ENCODE measurements at regions not wholly inside any gene's neighbourhood (a gene's known extent, or its start where the extent isn't known, plus 50 kb on each side); places are given as distances from the start of the nearest gene placed in this dataset.

DNA sequence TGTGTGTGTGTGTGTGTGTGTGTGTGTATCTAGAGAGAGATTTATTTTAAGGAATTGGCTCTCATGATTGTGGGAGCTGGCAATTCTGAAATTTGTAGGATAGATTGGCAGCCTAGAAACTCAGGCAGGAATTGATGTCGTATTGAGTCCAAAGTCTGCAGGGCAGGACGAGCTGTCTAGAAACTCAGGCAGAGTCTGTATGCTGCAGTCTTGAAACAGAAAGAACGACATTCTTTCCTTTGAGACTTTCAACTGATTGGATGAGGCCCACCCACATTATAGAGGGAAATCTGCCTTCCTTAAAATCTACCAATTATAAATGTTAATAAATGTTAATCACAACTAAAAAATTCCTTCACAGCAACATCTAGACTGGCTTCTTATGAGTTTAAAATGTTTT is 436.6 kb upstream of the FANCL start:
- ATAC-seq (replicated peaks) (no peak), DNase-seq (no peak)
- Mint-ChIP-seq H3K36me3 (ENCODE audit: insufficient read depth) (no peaks in the 10 kb centered on the region), H3K27me3 (no peaks in the 10 kb centered on the region), H3K4me3 (no peak overlapping the region), H3K4me1 (ENCODE audit: low read depth in 2 of 2) (no peaks in the 10 kb centered on the region), H3K27ac (no peak overlapping the region), H3K9me3 (no peaks in the 10 kb centered on the region)

DNA sequence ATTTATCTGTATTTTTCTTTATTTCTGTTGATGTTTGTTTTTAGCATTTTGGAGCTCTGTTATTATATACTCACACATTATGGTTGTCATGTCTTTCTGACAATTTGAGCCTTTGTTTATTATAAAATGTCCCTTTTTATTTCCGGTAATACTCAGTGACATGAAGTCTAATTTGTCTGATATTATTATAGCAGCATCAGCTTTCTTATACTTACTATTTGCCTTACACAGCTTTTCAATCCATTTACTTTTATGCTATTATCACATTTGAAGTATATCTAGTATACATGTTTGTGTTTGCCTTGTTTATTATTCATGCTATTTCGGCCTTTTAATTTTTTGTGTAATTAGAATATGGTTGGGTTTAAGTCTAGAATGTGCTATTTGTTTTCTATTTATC is 430.6 kb upstream of the FANCL start:
- Mint-ChIP-seq H3K36me3 (ENCODE audit: insufficient read depth) (no peaks in the 10 kb centered on the region), H3K9me3 (peaks cover 0 to 10% of the 10 kb centered on the region in 2 donors), H3K4me3 (no peak overlapping the region), H3K4me1 (ENCODE audit: low read depth in 2 of 2) (no peaks in the 10 kb centered on the region), H3K27ac (no peak overlapping the region), H3K27me3 (no peaks in the 10 kb centered on the region)
- no peak for DNase-seq
- ATAC-seq (replicated peaks): no peak

DNA sequence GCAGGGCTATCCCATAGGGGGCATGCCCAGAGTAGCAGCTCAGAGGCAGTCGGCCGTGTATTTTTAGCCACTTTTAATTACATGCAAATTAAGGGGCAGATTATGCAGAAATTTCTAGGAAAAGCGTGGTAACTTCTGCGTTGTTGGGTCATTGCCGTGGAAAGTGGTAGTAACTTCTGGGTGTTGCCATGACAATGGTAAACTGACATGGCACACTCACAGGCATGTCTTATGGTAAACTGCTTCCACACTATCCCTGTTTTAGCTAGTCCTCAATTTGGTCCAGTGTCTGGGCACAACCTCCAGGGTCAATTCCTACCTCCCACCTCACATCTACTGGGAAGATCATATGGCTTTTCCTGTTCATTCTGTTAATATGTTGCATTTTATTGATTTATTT is 428.9 kb upstream of the FANCL start:
- peaks cover 0 to 11% of the 10 kb centered on the region in 2 donors for H3K9me3 Mint-ChIP-seq
- no peaks in the 10 kb centered on the region for H3K36me3 Mint-ChIP-seq (ENCODE audit: insufficient read depth)
- no peak for DNase-seq
- H3K27me3 Mint-ChIP-seq: no peaks in the 10 kb centered on the region
- H3K27ac Mint-ChIP-seq: no peak overlapping the region
- H3K4me3 Mint-ChIP-seq: no peak overlapping the region
- no peaks in the 10 kb centered on the region for H3K4me1 Mint-ChIP-seq (ENCODE audit: low read depth in 2 of 2)
- no peak for ATAC-seq (replicated peaks)

DNA sequence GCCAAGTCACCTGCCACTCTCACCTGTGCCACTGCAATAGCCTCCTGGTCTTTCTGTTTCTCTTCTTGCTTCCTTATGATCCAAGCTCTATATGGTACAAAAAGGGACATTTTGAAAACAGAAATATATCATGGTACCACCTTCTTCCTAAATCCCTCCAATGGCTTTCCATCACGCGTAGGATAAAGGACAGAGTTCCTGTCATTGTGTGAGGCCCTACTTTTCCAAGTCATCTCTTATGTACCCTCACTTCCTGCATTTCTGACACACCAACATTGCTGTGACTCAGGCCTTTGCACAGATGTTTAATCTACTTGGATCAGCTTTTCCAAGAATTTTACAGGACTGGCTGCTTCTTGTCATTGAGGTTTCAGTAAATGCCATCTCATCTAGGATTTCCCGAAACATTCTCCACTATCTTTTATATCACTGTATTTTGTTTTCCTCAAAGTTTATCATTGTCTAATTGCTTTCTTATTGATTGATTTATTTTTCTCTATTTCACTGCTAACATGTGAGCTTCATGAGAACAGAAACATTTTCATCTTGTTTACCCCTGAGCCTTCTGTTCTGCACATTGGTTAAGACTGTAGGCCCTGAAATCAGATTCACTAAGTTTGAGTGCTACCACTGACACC is 426.1 kb upstream of the FANCL start:
- no peaks in the 10 kb centered on the region for H3K27me3 Mint-ChIP-seq
- no peaks in the 10 kb centered on the region for H3K4me1 Mint-ChIP-seq (ENCODE audit: low read depth in 2 of 2)
- no peak for DNase-seq
- H3K27ac Mint-ChIP-seq: no peak overlapping the region
- no peak for ATAC-seq (replicated peaks)
- H3K4me3 Mint-ChIP-seq: no peak overlapping the region
- H3K36me3 Mint-ChIP-seq (ENCODE audit: insufficient read depth): no peaks in the 10 kb centered on the region
- H3K9me3 Mint-ChIP-seq: peaks cover 0 to 11% of the 10 kb centered on the region in 2 donors

DNA sequence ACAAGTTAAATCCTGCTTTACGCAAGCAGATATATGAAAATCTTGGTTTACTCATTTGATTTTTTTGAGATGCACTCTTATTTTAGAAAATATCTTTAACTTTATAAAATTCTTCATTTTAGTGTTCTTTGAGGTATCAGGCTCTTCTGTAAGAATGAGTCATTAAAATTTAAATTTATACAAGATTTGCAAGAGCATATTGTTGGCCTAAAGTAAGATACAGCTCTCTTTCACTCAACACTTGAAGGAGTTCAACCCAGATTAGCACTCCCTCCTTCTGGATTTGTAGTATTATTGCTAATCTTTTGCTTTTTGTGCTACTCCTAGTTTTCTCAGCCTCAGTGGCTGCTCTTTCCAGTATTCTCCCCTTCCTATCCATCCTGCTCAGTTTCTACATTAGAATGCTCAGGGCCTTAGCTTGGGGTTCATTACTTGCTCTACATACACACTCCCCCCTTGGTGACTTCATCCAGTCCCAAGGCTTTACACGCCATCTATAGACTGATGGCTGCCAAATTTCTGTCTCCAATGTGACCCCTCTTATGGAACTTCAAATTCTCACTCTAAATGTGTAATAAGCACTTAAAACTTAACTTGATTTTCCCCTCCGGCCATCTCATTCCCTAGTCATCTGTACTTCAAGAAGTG is 425.3 kb upstream of the FANCL start:
- ATAC-seq (replicated peaks) (no peak), DNase-seq (no peak)
- H3K36me3 Mint-ChIP-seq (ENCODE audit: insufficient read depth): no peaks in the 10 kb centered on the region

DNA sequence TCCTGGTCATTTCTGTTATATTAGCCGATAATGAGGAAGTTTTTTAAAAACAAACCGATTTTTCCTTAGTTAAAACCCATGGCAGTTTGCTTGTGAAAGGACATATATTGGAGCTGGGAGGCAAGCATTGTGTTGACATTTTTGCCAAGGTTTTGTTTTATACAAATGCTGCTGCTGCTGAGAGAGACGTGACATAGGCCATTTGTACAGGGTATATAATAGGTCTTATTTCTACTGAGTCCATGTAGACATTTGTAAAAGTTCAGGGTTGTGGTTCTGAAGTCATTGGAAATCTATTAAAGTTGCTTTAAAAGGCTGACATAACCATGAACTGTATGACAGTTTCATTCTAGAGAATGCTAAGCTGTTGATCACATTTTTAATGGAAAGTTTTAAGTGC is 424.0 kb upstream of the FANCL start:
- DNase-seq (no peak), ATAC-seq (replicated peaks) (no peak)
- Mint-ChIP-seq H3K4me1 (ENCODE audit: low read depth in 2 of 2) (no peaks in the 10 kb centered on the region), H3K4me3 (no peak overlapping the region), H3K27me3 (no peaks in the 10 kb centered on the region), H3K36me3 (ENCODE audit: insufficient read depth) (no peaks in the 10 kb centered on the region), H3K27ac (no peak overlapping the region), H3K9me3 (peaks cover 0 to 11% of the 10 kb centered on the region in 2 donors)

More for the DNA sequence above, 425.3 kb upstream of the FANCL start:
- H3K27ac Mint-ChIP-seq: no peak overlapping the region
- peaks cover 0 to 11% of the 10 kb centered on the region in 2 donors for H3K9me3 Mint-ChIP-seq
- no peaks in the 10 kb centered on the region for H3K27me3 Mint-ChIP-seq
- H3K4me3 Mint-ChIP-seq: no peak overlapping the region
- H3K4me1 Mint-ChIP-seq (ENCODE audit: low read depth in 2 of 2): no peaks in the 10 kb centered on the region

DNA sequence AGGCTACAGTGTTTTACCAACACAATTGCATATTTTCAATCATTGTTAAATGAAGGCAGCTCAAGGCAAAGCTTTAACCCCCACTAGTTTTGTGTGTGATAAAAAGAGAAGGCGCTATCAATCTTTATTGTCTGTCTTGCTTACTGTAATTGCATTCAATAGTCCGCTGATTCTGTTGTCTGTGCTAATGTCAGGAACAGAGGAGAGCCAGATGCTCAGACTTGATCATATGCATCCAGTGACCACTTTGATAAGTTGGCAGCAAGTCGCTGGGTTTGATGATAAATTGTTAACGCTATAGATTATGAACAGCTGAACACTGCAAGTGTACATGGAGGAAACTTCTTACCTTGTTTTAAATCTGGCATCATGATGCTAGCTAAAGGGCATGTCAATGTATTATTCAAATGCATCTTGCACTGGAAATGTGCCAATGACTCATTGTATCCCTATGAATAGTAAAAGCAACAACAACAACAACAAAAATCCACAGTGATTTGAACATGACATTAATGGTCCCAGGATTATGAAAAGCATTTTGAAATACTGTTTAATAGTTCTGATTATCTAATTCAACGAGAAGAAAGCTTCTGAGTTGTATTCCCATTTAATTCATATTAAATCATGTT is 423.5 kb upstream of the FANCL start:
- ATAC-seq (replicated peaks) (no peak), DNase-seq (no peak)
- Mint-ChIP-seq H3K27ac (no peak overlapping the region), H3K27me3 (no peaks in the 10 kb centered on the region), H3K4me3 (no peak overlapping the region), H3K4me1 (ENCODE audit: low read depth in 2 of 2) (no peaks in the 10 kb centered on the region), H3K36me3 (ENCODE audit: insufficient read depth) (no peaks in the 10 kb centered on the region), H3K9me3 (peaks cover 0 to 11% of the 10 kb centered on the region in 2 donors)

DNA sequence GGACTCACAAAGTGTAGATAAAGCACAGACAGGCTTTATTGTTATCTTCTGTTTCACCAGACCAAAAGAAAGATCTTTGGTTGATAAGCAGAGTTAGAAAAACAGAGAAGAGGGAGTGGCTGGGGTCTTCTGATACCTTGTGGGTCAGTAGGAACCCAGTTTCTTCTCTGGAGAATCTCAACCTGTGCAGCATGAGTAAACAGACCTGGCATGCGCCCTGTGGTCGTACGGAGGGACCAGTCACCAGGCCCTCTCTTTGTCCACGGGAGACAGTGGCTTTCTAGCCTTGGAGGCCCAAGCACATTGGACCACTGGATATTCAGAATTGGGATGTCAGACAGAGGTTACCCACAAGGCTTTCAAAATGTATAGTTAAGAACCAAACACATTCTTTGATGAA is 418.9 kb upstream of the FANCL start:
- Mint-ChIP-seq H3K4me3 (no peak overlapping the region), H3K4me1 (ENCODE audit: low read depth in 2 of 2) (no peaks in the 10 kb centered on the region), H3K36me3 (ENCODE audit: insufficient read depth) (no peaks in the 10 kb centered on the region), H3K27ac (no peak overlapping the region), H3K9me3 (peaks cover 0 to 1% of the 10 kb centered on the region in 2 donors), H3K27me3 (no peaks in the 10 kb centered on the region)
- ATAC-seq (replicated peaks) (no peak), DNase-seq (no peak)

DNA sequence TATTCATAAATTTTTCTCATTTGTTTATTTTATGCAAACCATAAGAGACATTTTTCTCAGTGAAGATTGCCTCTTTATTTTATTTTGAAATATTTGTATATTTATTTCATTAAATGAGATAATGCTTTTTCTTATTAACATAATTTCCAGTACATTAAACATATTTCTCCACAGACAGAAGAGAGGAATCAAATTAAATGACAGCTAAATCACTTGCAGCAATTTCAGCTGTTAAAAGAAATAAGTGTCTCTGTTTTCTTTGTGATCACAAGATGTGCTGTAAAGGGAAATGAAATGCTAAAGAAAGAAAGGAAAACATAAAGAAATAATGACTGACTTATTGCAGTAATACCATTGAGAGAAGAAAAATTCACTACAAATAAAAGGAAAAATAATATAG is 414.0 kb upstream of the FANCL start:
- no peak overlapping the region for H3K4me3 Mint-ChIP-seq
- no peaks in the 10 kb centered on the region for H3K27me3 Mint-ChIP-seq
- H3K27ac Mint-ChIP-seq: no peak overlapping the region
- no peaks in the 10 kb centered on the region for H3K36me3 Mint-ChIP-seq (ENCODE audit: insufficient read depth)
- no peak for ATAC-seq (replicated peaks)
- H3K4me1 Mint-ChIP-seq (ENCODE audit: low read depth in 2 of 2): no peaks in the 10 kb centered on the region
- no peak for DNase-seq
- H3K9me3 Mint-ChIP-seq: peaks cover 0 to 1% of the 10 kb centered on the region in 2 donors

DNA sequence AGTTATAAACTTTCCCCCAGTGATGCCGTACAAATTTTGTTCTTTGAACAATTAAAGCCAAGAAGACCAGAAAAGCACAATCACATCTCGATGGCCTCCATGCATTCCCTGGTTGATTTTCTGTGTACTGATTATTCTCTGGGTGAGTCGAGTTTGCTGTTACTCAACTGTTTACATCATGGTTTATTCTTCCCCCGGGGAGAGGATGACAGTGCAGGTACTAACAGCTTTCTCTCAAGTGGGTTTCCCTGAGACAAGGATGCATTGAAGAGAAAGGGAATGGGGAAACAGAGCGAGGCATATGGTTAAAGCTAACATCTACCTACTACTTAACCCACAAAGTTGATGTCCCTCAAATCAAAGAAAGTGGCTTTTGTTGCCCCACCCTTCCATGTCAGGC is 410.8 kb upstream of the FANCL start:
- ATAC-seq (replicated peaks) (no peak), DNase-seq (no peak)
- no peaks in the 10 kb centered on the region for H3K4me1 Mint-ChIP-seq (ENCODE audit: low read depth in 2 of 2)
- no peak overlapping the region for H3K4me3 Mint-ChIP-seq
- H3K36me3 Mint-ChIP-seq (ENCODE audit: insufficient read depth): no peaks in the 10 kb centered on the region
- H3K27me3 Mint-ChIP-seq: no peaks in the 10 kb centered on the region
- peaks cover 0 to 1% of the 10 kb centered on the region in 2 donors for H3K9me3 Mint-ChIP-seq
- H3K27ac Mint-ChIP-seq: no peak overlapping the region

DNA sequence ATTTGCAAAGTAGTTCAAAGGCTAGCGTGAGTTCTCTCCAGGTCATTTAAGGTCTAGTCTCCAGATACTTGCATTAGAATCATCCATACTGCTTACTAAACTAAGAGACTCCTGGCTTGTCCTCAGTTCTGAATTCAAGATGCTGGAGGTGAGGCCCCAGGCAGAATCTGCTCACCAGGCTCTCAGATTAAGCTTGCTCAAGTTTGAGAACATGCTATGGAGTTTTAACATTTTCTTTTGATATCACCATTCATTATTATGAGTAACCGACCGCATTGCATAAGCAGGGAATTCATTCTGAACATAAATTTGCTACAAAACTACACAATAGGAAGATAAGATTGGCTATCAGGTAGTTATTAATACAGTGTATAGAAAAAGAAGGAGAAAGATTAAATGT is 409.7 kb upstream of the FANCL start:
- H3K4me1 Mint-ChIP-seq (ENCODE audit: low read depth in 2 of 2): no peaks in the 10 kb centered on the region

DNA sequence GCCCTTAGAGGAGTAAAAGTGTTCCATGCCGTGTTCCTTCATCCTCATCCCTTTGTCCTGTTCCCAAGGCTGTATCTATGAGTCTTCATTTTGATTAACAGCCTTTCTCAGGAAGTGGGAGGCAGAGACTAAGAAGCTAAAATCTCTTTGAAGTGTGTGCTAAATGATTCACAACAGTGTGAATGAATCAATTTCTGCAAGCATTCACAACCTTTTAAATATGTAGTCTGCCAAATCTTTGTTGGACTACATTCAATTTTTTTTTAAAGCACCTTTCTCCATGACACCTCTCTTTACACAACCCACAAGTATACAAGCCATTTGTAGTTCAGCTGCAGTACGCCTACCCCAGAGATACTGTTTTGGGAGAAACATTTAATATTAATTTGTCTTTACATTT is 408.6 kb upstream of the FANCL start:
- H3K27me3 Mint-ChIP-seq: no peaks in the 10 kb centered on the region
- H3K4me1 Mint-ChIP-seq (ENCODE audit: low read depth in 2 of 2): no peaks in the 10 kb centered on the region
- no peaks in the 10 kb centered on the region for H3K9me3 Mint-ChIP-seq
- no peak overlapping the region for H3K4me3 Mint-ChIP-seq
- H3K27ac Mint-ChIP-seq: no peak overlapping the region
- no peak for ATAC-seq (replicated peaks)
- H3K36me3 Mint-ChIP-seq (ENCODE audit: insufficient read depth): no peaks in the 10 kb centered on the region
- no peak for DNase-seq

More for the DNA sequence above, 409.7 kb upstream of the FANCL start:
- Mint-ChIP-seq H3K27ac (no peak overlapping the region), H3K4me3 (no peak overlapping the region), H3K9me3 (no peaks in the 10 kb centered on the region), H3K27me3 (no peaks in the 10 kb centered on the region), H3K36me3 (ENCODE audit: insufficient read depth) (no peaks in the 10 kb centered on the region)
- ATAC-seq (replicated peaks) (no peak), DNase-seq (no peak)

DNA sequence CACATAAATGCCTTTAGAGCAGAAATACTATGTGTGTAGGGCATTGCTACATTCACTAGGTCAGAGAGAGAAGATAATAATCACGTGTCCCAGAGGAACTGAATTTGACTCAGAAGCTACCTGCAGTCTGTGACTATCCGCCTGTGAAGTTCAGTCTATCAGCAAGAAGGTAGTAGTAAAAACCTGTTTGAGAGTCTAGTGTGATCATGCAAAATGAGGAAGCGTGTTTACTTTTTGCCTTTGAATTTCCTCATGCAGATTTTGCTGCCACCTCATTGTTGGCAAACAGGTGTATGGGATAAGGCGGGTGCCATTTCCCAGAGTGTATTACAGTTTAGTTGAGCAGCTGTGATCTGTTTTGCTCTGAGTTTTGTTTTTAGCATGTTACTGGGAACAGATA is 403.9 kb upstream of the FANCL start:
- no peak overlapping the region for H3K27ac Mint-ChIP-seq
- no peaks in the 10 kb centered on the region for H3K27me3 Mint-ChIP-seq
- no peak overlapping the region for H3K4me3 Mint-ChIP-seq
- DNase-seq: no peak
- H3K36me3 Mint-ChIP-seq (ENCODE audit: insufficient read depth): no peaks in the 10 kb centered on the region
- ATAC-seq (replicated peaks): no peak
- no peaks in the 10 kb centered on the region for H3K4me1 Mint-ChIP-seq (ENCODE audit: low read depth in 2 of 2)
- H3K9me3 Mint-ChIP-seq: peaks cover 1 to 9% of the 10 kb centered on the region in 2 donors

DNA sequence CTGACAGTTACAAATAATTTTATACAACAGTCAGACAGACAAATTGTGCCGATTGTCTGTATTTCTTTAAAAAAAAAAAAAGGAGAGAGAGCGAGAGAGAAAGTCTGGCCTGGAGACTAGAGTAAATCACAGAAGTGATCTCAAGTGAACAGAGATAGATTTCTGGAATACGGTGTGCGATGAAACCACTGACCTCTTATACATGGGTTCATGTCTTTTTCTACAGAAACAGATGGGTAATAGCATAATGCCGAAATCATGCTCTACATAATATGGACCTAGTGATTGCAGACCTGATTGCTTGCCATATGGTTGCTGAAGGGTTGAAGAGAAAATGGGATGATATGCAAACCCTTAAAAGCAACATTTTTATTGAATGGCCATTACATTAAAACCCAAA is 403.3 kb upstream of the FANCL start:
- H3K9me3 Mint-ChIP-seq: peaks cover 1 to 9% of the 10 kb centered on the region in 2 donors
- no peak overlapping the region for H3K27ac Mint-ChIP-seq
- ATAC-seq (replicated peaks) (no peak), DNase-seq (no peak)
- no peaks in the 10 kb centered on the region for H3K27me3 Mint-ChIP-seq
- no peak overlapping the region for H3K4me3 Mint-ChIP-seq
- H3K36me3 Mint-ChIP-seq (ENCODE audit: insufficient read depth): no peaks in the 10 kb centered on the region
- H3K4me1 Mint-ChIP-seq (ENCODE audit: low read depth in 2 of 2): no peaks in the 10 kb centered on the region
